ENCODE measurements at regions not wholly inside any gene's neighbourhood (a gene's known extent, or its start where the extent isn't known, plus 50 kb on each side); places are given as distances from the start of the nearest gene placed in this dataset.

- CTCF ChIA-PET = no interaction called here
These were observed 416.5 kb upstream of the SALL3 start for GRCh38 chr18:78563110-78563509.

GRCh38 chr18:78564030-78564429, 415.6 kb upstream of the SALL3 start:
- intact Hi-C loops (cut with DNase I, micrococcal nuclease) = no loop called here
- Mint-ChIP-seq H3K4me1 (no peaks in the 10 kb centered on the region), H3K27me3 (peaks cover 5% of the 10 kb centered on the region), H3K4me3 (no peak overlapping the region), H3K36me3 (ENCODE audit: low read depth) (no peaks in the 10 kb centered on the region), H3K9me3 (ENCODE audit: low read depth) (peaks cover 8% of the 10 kb centered on the region), H3K27ac (no peak overlapping the region)
- POLR2A ChIA-PET = no interaction called here
- DNase-seq (no peak), ATAC-seq (no peak)
- CTCF ChIA-PET = no interaction called here

More at GRCh38 chr18:78563110-78563509, 416.5 kb upstream of the SALL3 start:
- Mint-ChIP-seq H3K27ac (no peak overlapping the region), H3K4me1 (no peaks in the 10 kb centered on the region), H3K4me3 (no peak overlapping the region), H3K27me3 (peaks cover 5% of the 10 kb centered on the region), H3K36me3 (ENCODE audit: low read depth) (no peaks in the 10 kb centered on the region), H3K9me3 (ENCODE audit: low read depth) (peaks cover 3% of the 10 kb centered on the region)
- ATAC-seq (no peak), DNase-seq (no peak)
- POLR2A ChIA-PET = no interaction called here
- intact Hi-C loops (cut with DNase I, micrococcal nuclease) = no loop called here

GRCh38 chr18:78564518-78564917, 415.1 kb upstream of the SALL3 start:
- no peak for ATAC-seq
- Mint-ChIP-seq H3K4me1 (no peaks in the 10 kb centered on the region), H3K9me3 (ENCODE audit: low read depth) (peaks cover 9% of the 10 kb centered on the region), H3K36me3 (ENCODE audit: low read depth) (no peaks in the 10 kb centered on the region), H3K27ac (no peak overlapping the region), H3K4me3 (no peak overlapping the region), H3K27me3 (peaks cover 5% of the 10 kb centered on the region)
- intact Hi-C loops (cut with DNase I, micrococcal nuclease) = no loop called here
- no peak for DNase-seq
- ChIA-PET POLR2A (no interaction called here), CTCF (no interaction called here)

- peaks cover 5% of the 10 kb centered on the region for H3K27me3 Mint-ChIP-seq
- DNase-seq (no peak), ATAC-seq (no peak)
- peaks cover 10% of the 10 kb centered on the region for H3K9me3 Mint-ChIP-seq (ENCODE audit: low read depth)
- no peaks in the 10 kb centered on the region for H3K36me3 Mint-ChIP-seq (ENCODE audit: low read depth)
- intact Hi-C loops (cut with DNase I, micrococcal nuclease) = no loop called here
- H3K27ac Mint-ChIP-seq = no peak overlapping the region
- ChIA-PET POLR2A (no interaction called here), CTCF (no interaction called here)
- no peak overlapping the region for H3K4me3 Mint-ChIP-seq
- no peaks in the 10 kb centered on the region for H3K4me1 Mint-ChIP-seq
These were observed 414.4 kb upstream of the SALL3 start for GRCh38 chr18:78565240-78565639.

GRCh38 chr18:78566065-78566464, 413.6 kb upstream of the SALL3 start:
- Mint-ChIP-seq H3K4me1 (no peaks in the 10 kb centered on the region), H3K27ac (no peak overlapping the region), H3K27me3 (peaks cover 5% of the 10 kb centered on the region), H3K36me3 (ENCODE audit: low read depth) (no peaks in the 10 kb centered on the region), H3K4me3 (no peak overlapping the region), H3K9me3 (ENCODE audit: low read depth) (peaks cover 10% of the 10 kb centered on the region)
- intact Hi-C loops (cut with DNase I, micrococcal nuclease) = no loop called here
- ATAC-seq (no peak), DNase-seq (no peak)
- POLR2A ChIA-PET = no interaction called here
- CTCF ChIA-PET = no interaction called here

- no peak overlapping the region for H3K4me3 Mint-ChIP-seq
- POLR2A ChIA-PET = no interaction called here
These were observed 412.9 kb upstream of the SALL3 start for GRCh38 chr18:78566720-78567119.

GRCh38 chr18:78571063-78571785, 408.4 kb upstream of the SALL3 start:
- Mint-ChIP-seq H3K9me3 (ENCODE audit: low read depth) (peaks cover 27% of the 10 kb centered on the region), H3K27me3 (peaks cover 2% of the 10 kb centered on the region), H3K36me3 (ENCODE audit: low read depth) (peaks cover 2% of the 10 kb centered on the region), H3K27ac (no peak overlapping the region), H3K4me3 (no peak overlapping the region), H3K4me1 (no peaks in the 10 kb centered on the region)
- ATAC-seq (no peak), DNase-seq (no peak)
- intact Hi-C loops (cut with DNase I, micrococcal nuclease) = no loop called here
- CTCF ChIA-PET = no interaction called here
- POLR2A ChIA-PET = no interaction called here

More at GRCh38 chr18:78566720-78567119, 412.9 kb upstream of the SALL3 start:
- Mint-ChIP-seq H3K9me3 (ENCODE audit: low read depth) (peaks cover 13% of the 10 kb centered on the region), H3K4me1 (no peaks in the 10 kb centered on the region), H3K27ac (no peak overlapping the region), H3K27me3 (peaks cover 5% of the 10 kb centered on the region), H3K36me3 (ENCODE audit: low read depth) (no peaks in the 10 kb centered on the region)
- ATAC-seq (no peak), DNase-seq (no peak)
- CTCF ChIA-PET = no interaction called here
- intact Hi-C loops (cut with DNase I, micrococcal nuclease) = no loop called here

- no peak for DNase-seq
- ChIA-PET CTCF (no interaction called here), POLR2A (no interaction called here)
- Mint-ChIP-seq H3K9me3 (ENCODE audit: low read depth) (peaks cover 28% of the 10 kb centered on the region), H3K4me3 (no peak overlapping the region), H3K27ac (no peak overlapping the region), H3K36me3 (ENCODE audit: low read depth) (peaks cover 2% of the 10 kb centered on the region), H3K27me3 (peaks cover 2% of the 10 kb centered on the region), H3K4me1 (no peaks in the 10 kb centered on the region)
- intact Hi-C loops (cut with DNase I, micrococcal nuclease) = no loop called here
- ATAC-seq = no peak
These were observed 407.7 kb upstream of the SALL3 start for GRCh38 chr18:78571831-78572347.

GRCh38 chr18:78573773-78574172, 405.8 kb upstream of the SALL3 start:
- no peaks in the 10 kb centered on the region for H3K4me1 Mint-ChIP-seq
- ATAC-seq = no peak
- intact Hi-C loops (cut with DNase I, micrococcal nuclease) = no loop called here

GRCh38 chr18:78576967-78577366, 402.7 kb upstream of the SALL3 start:
- DNase-seq (no peak), ATAC-seq (no peak)
- H3K4me1 Mint-ChIP-seq = no peaks in the 10 kb centered on the region
- H3K27me3 Mint-ChIP-seq = peaks cover 2% of the 10 kb centered on the region
- ChIA-PET CTCF (no interaction called here), POLR2A (no interaction called here)
- H3K4me3 Mint-ChIP-seq = no peak overlapping the region
- peaks cover 15% of the 10 kb centered on the region for H3K9me3 Mint-ChIP-seq (ENCODE audit: low read depth)
- intact Hi-C loops (cut with DNase I, micrococcal nuclease) = no loop called here
- H3K36me3 Mint-ChIP-seq (ENCODE audit: low read depth) = peaks cover 2% of the 10 kb centered on the region
- no peak overlapping the region for H3K27ac Mint-ChIP-seq

More at GRCh38 chr18:78573773-78574172, 405.8 kb upstream of the SALL3 start:
- DNase-seq = no peak
- ChIA-PET POLR2A (no interaction called here), CTCF (no interaction called here)
- Mint-ChIP-seq H3K9me3 (ENCODE audit: low read depth) (peaks cover 21% of the 10 kb centered on the region), H3K27me3 (peaks cover 2% of the 10 kb centered on the region), H3K36me3 (ENCODE audit: low read depth) (peaks cover 2% of the 10 kb centered on the region), H3K27ac (no peak overlapping the region), H3K4me3 (no peak overlapping the region)

- ChIA-PET CTCF (no interaction called here), POLR2A (no interaction called here)
- H3K4me1 Mint-ChIP-seq = no peaks in the 10 kb centered on the region
- H3K9me3 Mint-ChIP-seq (ENCODE audit: low read depth) = peaks cover 7% of the 10 kb centered on the region
- DNase-seq (no peak), ATAC-seq (no peak)
- no peak overlapping the region for H3K27ac Mint-ChIP-seq
- H3K36me3 Mint-ChIP-seq (ENCODE audit: low read depth) = peaks cover 2% of the 10 kb centered on the region
- intact Hi-C loops (cut with DNase I, micrococcal nuclease) = no loop called here
- no peak overlapping the region for H3K4me3 Mint-ChIP-seq
- H3K27me3 Mint-ChIP-seq = peaks cover 2% of the 10 kb centered on the region
These were observed 400.2 kb upstream of the SALL3 start for GRCh38 chr18:78579449-78579848.

GRCh38 chr18:78579854-78580577, 399.6 kb upstream of the SALL3 start:
- no peaks in the 10 kb centered on the region for H3K36me3 Mint-ChIP-seq (ENCODE audit: low read depth)
- no peaks in the 10 kb centered on the region for H3K4me1 Mint-ChIP-seq
- no peak for DNase-seq
- H3K4me3 Mint-ChIP-seq = no peak overlapping the region
- ATAC-seq = no peak
- CTCF ChIA-PET = no interaction called here
- H3K27ac Mint-ChIP-seq = no peak overlapping the region
- intact Hi-C loops (cut with DNase I, micrococcal nuclease) = no loop called here
- POLR2A ChIA-PET = no interaction called here
- H3K27me3 Mint-ChIP-seq = no peaks in the 10 kb centered on the region
- H3K9me3 Mint-ChIP-seq (ENCODE audit: low read depth) = peaks cover 3% of the 10 kb centered on the region
